ENCODE measurements at regions not wholly inside any gene's neighbourhood (a gene's known extent, or its start where the extent isn't known, plus 50 kb on each side); places are given as distances from the start of the nearest gene placed in this dataset.

DNA sequence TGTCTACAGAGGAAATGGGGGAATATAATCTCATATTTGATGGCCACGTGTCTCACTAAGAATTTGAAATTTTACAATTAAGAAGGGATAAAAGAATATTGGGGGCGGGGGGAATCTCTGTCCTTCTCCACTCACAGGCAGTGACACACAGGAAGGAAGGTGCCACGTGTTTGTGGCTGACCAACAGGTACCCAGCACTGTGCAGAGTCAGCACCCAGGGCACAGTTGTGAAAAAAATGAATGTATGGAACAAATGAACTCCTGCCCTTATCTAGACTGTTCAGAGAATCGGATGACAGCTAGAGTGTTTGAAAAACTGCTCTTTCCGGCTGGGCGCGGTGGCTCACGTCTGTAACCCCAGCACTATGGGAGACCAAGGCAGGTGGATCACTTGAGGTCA, 317.0 kb upstream of the MYT1L start:
- H3K4me1 ChIP-seq (ENCODE audit: control insufficient read depth in 4 of 4, insufficient read depth in 4 of 4, low read length in 3 of 4) = no peaks in the 10 kb centered on the region
- peaks cover 0 to 6% (median 1%) of the 10 kb centered on the region in 4 donors for H3K27me3 ChIP-seq (ENCODE audit: control insufficient read depth in 4 of 4, insufficient read depth in 4 of 4, low read length in 3 of 4)
- no peak overlapping the region for H3K27ac ChIP-seq (ENCODE audit: low read depth in 1 of 2, low read length in 2 of 2)
- H3K36me3 ChIP-seq (ENCODE audit: control insufficient read depth in 4 of 4, insufficient read depth in 3 of 4, low read depth in 1 of 4, low read length in 3 of 4) = no peaks in the 10 kb centered on the region
- no peak for TF ChIP-seq CTCF (IDR thresholded peaks at IDR 0.05; ENCODE audit: low read depth, low read length, missing input control)
- TF ChIP-seq, protein P1, sequence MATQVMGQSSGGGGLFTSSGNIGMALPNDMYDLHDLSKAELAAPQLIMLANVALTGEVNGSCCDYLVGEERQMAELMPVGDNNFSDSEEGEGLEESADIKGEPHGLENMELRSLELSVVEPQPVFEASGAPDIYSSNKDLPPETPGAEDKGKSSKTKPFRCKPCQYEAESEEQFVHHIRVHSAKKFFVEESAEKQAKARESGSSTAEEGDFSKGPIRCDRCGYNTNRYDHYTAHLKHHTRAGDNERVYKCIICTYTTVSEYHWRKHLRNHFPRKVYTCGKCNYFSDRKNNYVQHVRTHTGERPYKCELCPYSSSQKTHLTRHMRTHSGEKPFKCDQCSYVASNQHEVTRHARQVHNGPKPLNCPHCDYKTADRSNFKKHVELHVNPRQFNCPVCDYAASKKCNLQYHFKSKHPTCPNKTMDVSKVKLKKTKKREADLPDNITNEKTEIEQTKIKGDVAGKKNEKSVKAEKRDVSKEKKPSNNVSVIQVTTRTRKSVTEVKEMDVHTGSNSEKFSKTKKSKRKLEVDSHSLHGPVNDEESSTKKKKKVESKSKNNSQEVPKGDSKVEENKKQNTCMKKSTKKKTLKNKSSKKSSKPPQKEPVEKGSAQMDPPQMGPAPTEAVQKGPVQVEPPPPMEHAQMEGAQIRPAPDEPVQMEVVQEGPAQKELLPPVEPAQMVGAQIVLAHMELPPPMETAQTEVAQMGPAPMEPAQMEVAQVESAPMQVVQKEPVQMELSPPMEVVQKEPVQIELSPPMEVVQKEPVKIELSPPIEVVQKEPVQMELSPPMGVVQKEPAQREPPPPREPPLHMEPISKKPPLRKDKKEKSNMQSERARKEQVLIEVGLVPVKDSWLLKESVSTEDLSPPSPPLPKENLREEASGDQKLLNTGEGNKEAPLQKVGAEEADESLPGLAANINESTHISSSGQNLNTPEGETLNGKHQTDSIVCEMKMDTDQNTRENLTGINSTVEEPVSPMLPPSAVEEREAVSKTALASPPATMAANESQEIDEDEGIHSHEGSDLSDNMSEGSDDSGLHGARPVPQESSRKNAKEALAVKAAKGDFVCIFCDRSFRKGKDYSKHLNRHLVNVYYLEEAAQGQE (IDR thresholded peaks at IDR 0.05) = no peak
- no peak for TF ChIP-seq HNF4A (conservative IDR thresholded peaks at IDR 0.05)
- TF ChIP-seq YY1 (IDR thresholded peaks at IDR 0.05) = no peak
- no peak for TF ChIP-seq JUND (IDR thresholded peaks at IDR 0.05)
- no peak for TF ChIP-seq GABPA (IDR thresholded peaks at IDR 0.05 in 1 of 2, conservative IDR thresholded peaks at IDR 0.05 in 1 of 2)
- TF ChIP-seq NR2F2 (IDR thresholded peaks at IDR 0.05) = no peak
- TF ChIP-seq FOXA2 (IDR thresholded peaks at IDR 0.05) = no peak
- no peak for TF ChIP-seq RAD21 (IDR thresholded peaks at IDR 0.05)
- TF ChIP-seq, protein P2, sequence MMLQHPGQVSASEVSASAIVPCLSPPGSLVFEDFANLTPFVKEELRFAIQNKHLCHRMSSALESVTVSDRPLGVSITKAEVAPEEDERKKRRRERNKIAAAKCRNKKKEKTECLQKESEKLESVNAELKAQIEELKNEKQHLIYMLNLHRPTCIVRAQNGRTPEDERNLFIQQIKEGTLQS (IDR thresholded peaks at IDR 0.05) = no peak
- TF ChIP-seq TAF1 (conservative IDR thresholded peaks at IDR 0.05) = no peak
- TF ChIP-seq SP1 (IDR thresholded peaks at IDR 0.05) = no peak
- TF ChIP-seq HNF4G (IDR thresholded peaks at IDR 0.05) = no peak
- TF ChIP-seq EGR1 (IDR thresholded peaks at IDR 0.05; ENCODE audit: low read depth in 2 of 2) = no peak
- TF ChIP-seq, protein P3, sequence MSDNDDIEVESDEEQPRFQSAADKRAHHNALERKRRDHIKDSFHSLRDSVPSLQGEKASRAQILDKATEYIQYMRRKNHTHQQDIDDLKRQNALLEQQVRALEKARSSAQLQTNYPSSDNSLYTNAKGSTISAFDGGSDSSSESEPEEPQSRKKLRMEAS (IDR thresholded peaks at IDR 0.05) = no peak
- TF ChIP-seq ZBTB33 (IDR thresholded peaks at IDR 0.05) = no peak
- no peak for TF ChIP-seq RXRA (IDR thresholded peaks at IDR 0.05)
- no peak overlapping the region for H3K9ac ChIP-seq (ENCODE audit: low read depth in 1 of 2, low read length in 2 of 2)
- WGBS = 81% methylated on average over 8 of the region's 8 CpGs
- H3K9me3 ChIP-seq (ENCODE audit: control insufficient read depth in 4 of 4, low read length in 3 of 4) = peaks cover 0 to 2% (median under 1%) of the 10 kb centered on the region in 4 donors
- H3K4me3 ChIP-seq (ENCODE audit: low read depth in 1 of 3, low read length in 3 of 3) = no peak overlapping the region
- no peak for DNase-seq (ENCODE audit: low spot score)

All from liver (tissue), 8 donors.